Neural cell (in vitro differentiated cells): ENCODE measurements at regions not wholly inside any gene's neighbourhood (a gene's known extent, or its start where the extent isn't known, plus 50 kb on each side); places are given as distances from the start of the nearest gene placed in this dataset.

Source experiments
- EP300 ChIP-seq: fragments of 450-650 bp; conservative IDR thresholded peaks from 2 replicates; pipeline ENCODE4 v1.6.1; 2014; ENCODE audit warnings: antibody characterized with exemption, mild to moderate bottlenecking, moderate library complexity; ENCODE audit not compliant: poor library complexity, severe bottlenecking
- EZH2 ChIP-seq: fragments of 200-600, 300-800 bp; shearing (Covaris generic), sonication (generic); IDR thresholded peaks from 2 replicates; pipeline ENCODE4 v1.6.1; 2014; ENCODE audit warnings: antibody characterized with exemption, low read length, borderline replicate concordance, mild to moderate bottlenecking; ENCODE audit not compliant: insufficient read depth, poor library complexity, severe bottlenecking
- MXI1 ChIP-seq: fragments of 450-650 bp; conservative IDR thresholded peaks from 2 replicates; pipeline ENCODE4 v1.6.1; 2014; ENCODE audit warnings: antibody characterized with exemption, mild to moderate bottlenecking; ENCODE audit not compliant: poor library complexity, severe bottlenecking
- POLR2AphosphoS5 ChIP-seq: IDR thresholded peaks from 2 replicates; pipeline ENCODE4 v1.6.1; 2012
- RAD21 ChIP-seq: fragments of 450-650 bp; conservative IDR thresholded peaks from 2 replicates; pipeline ENCODE4 v1.6.1; 2014; ENCODE audit warnings: antibody characterized with exemption, mild to moderate bottlenecking, moderate library complexity
- SMC3 ChIP-seq: fragments of 450-650 bp; conservative IDR thresholded peaks from 2 replicates; pipeline ENCODE4 v1.6.1; 2014; ENCODE audit warnings: antibody characterized with exemption, mild to moderate bottlenecking, moderate library complexity; ENCODE audit not compliant: poor library complexity
- TAF1 ChIP-seq: IDR thresholded peaks from 2 replicates; pipeline ENCODE4 v1.6.1; 2012; ENCODE audit warnings: low read depth
- TF ChIP-seq, protein P1 (sequence below): fragments of 450-650 bp; IDR thresholded peaks from 2 replicates; pipeline ENCODE4 v1.5.1; 2014; ENCODE audit warnings: antibody characterized with exemption, mild to moderate bottlenecking, moderate library complexity; ENCODE audit not compliant: poor library complexity, severe bottlenecking
- TF ChIP-seq, protein P2 (sequence below): IDR thresholded peaks from 2 replicates; pipeline ENCODE4 v1.6.1; 2012; ENCODE audit warnings: borderline replicate concordance

DNA sequence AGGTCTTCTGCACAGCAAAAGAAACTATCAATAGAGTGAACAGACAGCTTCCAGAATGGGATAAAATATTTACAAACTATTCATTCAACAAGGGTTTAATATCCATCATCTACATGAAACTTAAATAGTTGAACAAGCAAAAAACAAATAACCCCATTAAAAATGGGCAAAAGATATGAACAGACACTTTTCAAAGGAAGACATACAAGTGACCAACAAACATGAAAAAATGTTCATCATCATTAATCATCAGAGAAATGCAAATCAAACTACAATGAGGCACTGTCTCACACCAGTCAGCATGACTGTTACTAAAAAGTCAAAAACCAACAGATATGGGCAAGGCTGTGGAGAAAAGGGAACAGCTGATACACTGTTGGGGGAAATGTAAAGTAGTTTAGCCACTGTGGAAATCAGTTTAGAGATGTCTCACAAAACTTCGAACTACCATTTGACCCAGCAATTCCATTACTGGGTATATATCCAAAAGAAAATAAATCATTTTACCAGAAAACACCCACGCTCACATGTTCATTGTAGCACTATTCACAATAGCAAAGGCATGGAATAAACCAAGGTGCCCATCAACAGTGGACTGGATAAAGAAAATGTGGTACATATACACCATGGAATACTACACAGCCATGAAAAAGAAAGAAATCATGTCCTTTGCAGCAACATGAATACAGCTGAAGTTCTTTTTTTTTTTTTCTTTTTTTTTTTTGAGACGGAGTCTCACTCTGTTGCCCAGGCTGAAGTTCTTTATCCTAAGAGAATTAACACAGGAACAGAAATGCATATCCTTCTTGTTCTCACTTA is 172.6 kb downstream of the KLF6 start:
- TF ChIP-seq, protein P1, sequence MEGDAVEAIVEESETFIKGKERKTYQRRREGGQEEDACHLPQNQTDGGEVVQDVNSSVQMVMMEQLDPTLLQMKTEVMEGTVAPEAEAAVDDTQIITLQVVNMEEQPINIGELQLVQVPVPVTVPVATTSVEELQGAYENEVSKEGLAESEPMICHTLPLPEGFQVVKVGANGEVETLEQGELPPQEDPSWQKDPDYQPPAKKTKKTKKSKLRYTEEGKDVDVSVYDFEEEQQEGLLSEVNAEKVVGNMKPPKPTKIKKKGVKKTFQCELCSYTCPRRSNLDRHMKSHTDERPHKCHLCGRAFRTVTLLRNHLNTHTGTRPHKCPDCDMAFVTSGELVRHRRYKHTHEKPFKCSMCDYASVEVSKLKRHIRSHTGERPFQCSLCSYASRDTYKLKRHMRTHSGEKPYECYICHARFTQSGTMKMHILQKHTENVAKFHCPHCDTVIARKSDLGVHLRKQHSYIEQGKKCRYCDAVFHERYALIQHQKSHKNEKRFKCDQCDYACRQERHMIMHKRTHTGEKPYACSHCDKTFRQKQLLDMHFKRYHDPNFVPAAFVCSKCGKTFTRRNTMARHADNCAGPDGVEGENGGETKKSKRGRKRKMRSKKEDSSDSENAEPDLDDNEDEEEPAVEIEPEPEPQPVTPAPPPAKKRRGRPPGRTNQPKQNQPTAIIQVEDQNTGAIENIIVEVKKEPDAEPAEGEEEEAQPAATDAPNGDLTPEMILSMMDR: no peak
- no peak for TF ChIP-seq EP300
- no peak for TF ChIP-seq EZH2
- TF ChIP-seq SMC3: no peak
- TF ChIP-seq TAF1: no peak
- TF ChIP-seq, protein P2, sequence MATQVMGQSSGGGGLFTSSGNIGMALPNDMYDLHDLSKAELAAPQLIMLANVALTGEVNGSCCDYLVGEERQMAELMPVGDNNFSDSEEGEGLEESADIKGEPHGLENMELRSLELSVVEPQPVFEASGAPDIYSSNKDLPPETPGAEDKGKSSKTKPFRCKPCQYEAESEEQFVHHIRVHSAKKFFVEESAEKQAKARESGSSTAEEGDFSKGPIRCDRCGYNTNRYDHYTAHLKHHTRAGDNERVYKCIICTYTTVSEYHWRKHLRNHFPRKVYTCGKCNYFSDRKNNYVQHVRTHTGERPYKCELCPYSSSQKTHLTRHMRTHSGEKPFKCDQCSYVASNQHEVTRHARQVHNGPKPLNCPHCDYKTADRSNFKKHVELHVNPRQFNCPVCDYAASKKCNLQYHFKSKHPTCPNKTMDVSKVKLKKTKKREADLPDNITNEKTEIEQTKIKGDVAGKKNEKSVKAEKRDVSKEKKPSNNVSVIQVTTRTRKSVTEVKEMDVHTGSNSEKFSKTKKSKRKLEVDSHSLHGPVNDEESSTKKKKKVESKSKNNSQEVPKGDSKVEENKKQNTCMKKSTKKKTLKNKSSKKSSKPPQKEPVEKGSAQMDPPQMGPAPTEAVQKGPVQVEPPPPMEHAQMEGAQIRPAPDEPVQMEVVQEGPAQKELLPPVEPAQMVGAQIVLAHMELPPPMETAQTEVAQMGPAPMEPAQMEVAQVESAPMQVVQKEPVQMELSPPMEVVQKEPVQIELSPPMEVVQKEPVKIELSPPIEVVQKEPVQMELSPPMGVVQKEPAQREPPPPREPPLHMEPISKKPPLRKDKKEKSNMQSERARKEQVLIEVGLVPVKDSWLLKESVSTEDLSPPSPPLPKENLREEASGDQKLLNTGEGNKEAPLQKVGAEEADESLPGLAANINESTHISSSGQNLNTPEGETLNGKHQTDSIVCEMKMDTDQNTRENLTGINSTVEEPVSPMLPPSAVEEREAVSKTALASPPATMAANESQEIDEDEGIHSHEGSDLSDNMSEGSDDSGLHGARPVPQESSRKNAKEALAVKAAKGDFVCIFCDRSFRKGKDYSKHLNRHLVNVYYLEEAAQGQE: no peak
- no peak for TF ChIP-seq RAD21
- no peak for TF ChIP-seq POLR2AphosphoS5
- no peak for TF ChIP-seq MXI1
